EH (cell line): ENCODE measurements at regions not wholly inside any gene's neighbourhood (a gene's known extent, or its start where the extent isn't known, plus 50 kb on each side); places are given as distances from the start of the nearest gene placed in this dataset.
"Not testable (repeated sequence)": the region's sequence is repeated elsewhere in the genome, so short reads cannot be mapped to it uniquely, and the experiment has no call there.

Experiments
- DNase-seq: peaks from one replicate; pipeline ENCODE4 v3.0.0-alpha.2; 2015; ENCODE audit warnings: low read depth

DNA sequence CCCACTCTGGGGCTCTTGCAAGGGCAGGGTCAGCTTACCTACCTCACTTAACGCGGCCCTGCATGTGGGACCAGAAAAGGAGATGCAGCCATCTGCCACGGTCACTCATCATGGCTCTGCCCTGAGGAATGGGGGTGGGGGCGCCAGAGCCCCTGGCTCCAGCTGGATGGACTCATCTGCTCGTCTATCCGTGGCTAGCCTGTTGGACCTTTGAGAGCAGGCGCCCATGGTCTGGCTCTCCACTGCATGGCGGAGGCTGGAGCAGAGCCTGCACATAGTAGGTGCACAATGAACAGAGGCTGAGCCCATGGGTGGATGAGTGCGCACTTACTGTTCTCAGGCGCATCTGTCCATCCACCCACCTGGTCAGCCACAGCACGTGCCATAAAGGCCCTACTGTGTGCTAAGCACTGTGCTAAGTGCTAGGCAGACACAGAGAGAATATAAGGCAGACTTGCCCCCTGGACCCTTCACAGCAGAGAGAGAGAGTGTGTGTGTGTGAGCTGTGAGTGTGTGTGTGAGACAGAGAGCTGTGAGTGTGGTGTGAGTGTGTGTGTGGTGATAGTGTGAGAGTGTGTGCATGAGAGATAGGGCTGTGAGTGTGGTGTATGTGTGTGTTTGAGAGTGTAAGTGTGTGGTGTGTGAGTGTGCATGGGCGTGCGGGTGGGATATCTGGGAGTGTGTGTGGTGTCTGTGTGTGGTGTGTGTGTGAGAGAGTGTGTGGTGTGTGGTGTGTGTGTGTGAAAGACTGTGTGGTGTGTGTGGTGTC lies 151.3 kb downstream of the TFCP2L1 start:
- no peak for DNase-seq

DNA sequence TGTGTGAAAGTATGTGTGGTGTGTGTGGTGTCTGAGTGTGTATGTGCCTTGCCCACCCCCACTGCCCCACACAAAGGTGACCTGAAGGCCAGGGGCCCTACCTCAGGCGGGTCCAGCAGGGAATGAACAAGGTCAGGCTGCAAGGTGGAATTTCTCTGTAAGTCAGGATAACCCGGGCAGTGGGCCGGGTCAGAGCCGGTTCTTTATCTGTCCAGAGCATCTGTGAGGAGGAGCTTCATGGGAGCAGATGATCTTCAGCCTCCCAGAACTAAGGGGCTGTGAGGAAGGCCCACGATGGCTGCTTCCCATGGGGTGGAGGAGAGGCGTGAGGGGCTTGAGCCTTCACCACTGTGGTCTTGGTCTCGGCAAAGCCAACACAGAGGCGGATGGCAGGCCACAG lies 150.3 kb downstream of the TFCP2L1 start:
- DNase-seq, result no peak

DNA sequence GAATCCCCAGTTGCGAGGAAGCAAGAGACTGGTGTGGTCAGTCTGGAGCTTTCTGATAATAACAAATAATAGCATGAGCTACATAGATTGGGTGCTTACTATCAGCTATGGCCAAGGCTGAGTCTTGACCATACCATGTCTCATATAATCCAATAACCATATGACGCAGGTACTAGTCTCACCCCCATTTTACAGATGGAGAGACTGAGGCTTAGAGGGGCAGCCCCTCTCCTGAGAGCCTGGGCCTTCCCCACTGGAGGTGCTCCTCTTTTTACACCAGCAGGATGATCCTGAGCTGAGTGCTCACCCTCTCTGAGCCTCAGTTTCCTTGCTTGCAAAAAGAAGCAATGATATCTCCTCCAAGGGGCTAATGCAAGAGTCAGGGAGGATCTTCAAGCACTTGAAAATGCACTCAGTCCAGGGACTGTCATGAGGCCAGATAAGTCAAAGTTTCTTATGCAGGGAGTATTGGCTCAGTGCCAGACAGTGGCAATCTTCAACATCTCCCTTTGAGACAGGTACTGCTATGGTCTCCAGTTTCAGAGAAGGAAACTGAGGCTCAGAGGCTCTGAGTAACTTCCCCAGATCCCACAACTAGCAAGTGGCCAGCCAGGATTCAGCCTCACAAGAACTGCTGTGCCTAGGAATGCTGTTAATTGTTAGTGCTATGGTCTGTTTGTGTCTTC lies 149.7 kb downstream of the TFCP2L1 start:
- no peak for DNase-seq

DNA sequence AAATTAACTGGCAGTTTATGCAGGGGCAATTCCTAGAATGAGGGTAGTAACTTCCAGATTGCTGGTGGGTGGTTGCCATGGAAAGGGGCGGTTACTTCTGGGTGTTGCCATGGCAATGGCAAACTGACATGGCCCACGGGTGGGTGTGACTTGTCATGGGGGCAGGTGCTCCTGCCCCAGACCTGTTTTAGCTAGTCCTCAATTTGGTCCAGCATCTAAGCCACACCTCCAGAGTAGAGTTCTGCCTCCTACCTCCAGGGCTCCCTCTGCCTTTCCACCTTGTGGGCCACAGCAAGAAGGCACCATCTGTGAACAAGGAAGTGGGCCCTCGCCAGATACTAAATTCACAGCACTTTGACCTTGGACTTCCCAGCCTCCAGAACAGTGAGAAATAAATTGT lies 148.7 kb downstream of the TFCP2L1 start:
- DNase-seq, result no peak

DNA sequence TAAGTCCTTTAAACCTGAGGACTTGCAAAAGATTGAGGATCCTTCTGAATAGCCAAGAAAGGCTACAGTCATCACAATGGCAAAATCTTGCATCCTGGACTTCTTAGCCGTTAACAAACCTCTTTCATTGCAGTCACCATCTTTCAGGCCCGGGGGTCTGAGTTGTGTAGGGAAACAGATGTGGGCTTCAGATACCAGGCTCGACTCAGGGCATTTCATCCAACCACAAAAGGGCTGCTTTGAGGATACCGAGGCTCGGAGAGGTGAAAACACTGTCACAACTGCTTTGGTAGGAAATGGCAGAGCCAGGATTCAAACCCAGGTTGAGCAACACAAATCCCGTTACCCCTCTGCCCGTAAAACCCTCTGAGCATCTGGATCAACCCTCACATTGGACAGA lies 147.4 kb downstream of the TFCP2L1 start:
- no peak for DNase-seq

DNA sequence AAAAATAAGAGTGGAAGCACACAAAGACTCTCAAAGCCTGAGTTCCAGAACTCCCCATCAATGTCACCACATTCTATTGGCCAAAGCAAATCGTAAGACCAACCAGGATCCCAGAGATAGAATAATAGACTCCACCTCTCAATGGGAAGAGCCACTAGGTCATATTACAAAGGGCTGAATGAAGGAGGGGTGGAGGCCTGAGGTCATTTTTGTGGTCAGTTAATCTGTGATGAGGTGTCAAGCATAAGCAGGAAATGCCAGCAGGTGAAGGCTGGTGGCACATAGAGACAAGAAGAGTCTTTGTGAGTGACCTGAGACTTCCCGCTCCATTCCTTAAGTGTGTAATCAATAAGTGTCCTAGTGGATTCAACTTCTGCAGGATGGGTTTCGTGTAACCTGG lies 144.3 kb downstream of the TFCP2L1 start:
- no peak for DNase-seq

DNA sequence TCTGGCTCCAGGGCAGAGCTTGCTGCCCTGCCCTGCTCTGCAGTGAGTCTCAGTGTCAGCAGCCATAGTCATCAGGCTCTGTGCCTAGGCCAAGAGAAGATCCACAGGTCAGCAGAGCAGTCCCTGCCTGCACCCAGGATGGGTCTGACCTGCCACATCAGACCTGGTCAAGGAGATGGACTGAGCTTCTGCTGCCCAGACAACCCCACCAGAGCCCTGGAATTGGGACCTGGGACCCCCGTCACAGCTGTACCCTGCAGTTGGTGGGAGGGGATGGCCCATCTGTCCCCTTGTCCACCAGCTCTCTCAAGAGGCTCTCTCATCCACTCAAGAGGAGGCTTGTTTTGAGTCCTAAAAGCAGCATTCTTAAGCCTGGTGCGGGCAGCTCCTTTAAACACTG lies 142.6 kb downstream of the TFCP2L1 start:
- DNase-seq, result no peak

DNA sequence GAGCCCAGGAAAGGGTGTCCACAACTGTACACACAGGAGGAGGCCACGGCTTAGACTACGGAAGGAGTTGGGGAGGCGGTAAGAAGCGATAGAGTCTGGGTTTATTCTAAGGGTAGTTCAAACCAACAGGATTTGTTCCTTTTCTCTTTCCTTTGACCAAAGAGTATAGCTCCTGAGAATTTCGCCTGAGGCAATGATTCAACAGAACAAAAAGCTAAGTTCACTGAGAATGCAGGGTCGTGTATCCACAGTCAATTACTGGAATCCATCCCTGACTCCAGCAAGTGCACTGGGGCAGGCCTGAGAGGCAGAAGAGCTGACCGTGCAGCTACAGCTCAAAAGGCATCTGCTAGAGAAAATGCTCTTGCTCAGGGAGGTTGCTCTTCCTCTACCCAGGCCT lies 140.9 kb downstream of the TFCP2L1 start:
- DNase-seq, result no peak

DNA sequence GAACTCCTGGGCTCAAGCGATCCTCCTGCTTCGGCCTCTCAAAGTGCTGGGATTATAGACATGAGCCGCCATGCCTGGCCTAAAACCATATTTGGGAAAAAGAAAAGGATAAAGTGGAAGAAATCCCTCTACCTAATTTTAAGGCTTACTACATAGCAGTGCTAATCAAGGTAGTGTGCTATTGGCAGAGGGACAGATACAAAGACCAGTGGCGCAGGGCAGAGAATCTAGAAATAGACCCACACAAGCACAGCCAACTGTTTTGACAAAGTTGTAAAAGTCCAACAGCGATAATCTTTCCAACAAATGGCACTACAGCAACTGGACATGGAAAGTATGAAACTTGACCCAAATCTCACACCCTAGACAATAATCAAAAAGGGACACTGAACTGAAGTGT lies 138.4 kb downstream of the TFCP2L1 start:
- DNase-seq, result no peak

DNA sequence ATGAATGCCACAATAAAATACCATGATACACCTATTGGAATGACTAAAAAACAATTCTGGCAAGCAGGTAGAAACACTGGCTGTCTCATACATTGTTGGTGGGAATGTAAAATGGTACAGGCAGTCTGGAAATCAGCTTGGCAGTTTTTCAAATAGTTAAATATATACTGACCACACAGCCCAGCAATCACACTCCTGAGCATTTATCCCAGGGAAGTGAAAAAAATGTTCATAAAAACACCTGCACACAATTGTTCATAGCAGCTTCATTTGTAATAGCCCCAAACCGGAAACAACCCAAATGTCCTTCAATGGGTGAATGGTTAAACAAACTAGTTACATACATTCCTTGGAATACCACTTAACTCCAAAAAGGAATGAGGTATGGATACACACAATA lies 137.2 kb downstream of the TFCP2L1 start:
- no peak for DNase-seq

DNA sequence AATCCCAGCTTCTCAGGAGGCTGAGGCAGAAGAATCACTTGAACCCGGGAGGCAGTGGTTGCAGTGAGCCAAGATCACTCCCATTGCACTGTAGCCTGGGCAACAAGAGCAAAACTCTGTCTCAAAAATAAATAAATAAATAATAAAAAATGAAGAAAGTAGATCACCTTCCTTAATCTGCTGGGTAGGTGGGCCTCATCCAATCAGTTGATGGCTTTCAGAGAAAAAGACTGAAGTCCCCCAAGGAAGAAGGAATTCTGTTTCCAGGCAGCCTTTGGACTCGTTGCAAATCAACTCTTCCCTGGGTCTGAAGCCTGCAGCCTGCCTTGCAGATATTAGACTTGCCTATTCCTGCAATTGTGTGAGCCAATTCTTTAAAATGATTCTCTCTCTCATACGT lies 136.5 kb downstream of the TFCP2L1 start:
- no peak for DNase-seq

DNA sequence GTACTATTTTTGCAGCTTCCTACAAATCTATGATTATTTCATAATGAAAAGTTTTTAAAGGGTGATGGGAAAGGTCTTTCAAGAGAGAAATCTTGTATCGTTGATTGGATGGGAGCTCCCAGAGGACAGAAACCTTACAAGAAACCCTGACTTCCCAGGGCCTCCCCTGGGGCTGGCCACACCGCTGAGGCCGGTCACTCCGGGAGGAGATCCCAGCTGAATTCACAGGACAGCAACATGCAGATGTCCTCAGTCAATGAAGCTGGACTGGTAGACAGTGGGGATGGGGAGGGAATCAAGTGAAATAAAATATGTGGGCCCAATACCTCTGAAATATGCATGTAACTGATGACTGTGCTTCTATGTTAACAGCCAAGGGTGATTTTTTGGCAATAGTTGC lies 135.6 kb downstream of the TFCP2L1 start:
- no peak for DNase-seq

DNA sequence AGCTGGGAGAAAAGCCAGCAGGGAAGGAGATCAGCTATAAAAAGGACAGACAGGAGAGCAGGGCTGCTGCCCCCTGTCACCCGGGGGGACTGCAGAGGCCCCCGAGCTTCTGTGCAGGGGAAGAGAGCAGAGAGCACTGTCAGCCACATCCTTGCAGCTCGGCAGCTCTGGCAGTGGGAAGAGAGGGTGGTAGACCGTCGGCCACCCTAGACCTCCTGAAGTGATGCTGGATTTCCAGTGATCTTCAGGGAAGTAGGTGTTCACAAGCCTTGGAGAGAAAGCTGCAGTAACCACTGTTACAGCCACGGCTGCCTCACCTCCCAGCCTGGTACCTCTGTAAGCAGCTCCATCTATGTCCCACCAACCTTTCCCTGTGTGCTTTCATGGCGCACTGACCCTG lies 134.9 kb downstream of the TFCP2L1 start:
- DNase-seq, result no peak

DNA sequence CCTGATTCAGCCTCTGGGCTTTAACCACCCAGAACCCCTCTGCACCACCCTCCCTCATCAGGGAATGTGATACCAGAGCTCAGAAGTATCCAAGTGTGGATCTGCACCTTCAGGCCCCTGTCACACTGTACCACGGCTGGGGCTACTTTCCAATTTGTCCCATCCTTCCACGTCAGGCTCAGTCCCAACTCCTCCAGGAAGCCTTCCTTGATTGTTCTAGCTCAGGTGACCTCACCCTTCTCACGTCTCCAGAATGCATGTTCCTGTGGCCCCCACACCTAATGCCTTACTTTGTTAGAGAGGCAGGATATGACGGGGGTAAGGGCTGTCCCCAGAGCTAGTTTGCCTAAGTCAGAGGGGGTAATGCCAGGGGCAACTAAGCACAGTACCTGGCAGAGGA lies 134.3 kb downstream of the TFCP2L1 start:
- DNase-seq, result no peak

DNA sequence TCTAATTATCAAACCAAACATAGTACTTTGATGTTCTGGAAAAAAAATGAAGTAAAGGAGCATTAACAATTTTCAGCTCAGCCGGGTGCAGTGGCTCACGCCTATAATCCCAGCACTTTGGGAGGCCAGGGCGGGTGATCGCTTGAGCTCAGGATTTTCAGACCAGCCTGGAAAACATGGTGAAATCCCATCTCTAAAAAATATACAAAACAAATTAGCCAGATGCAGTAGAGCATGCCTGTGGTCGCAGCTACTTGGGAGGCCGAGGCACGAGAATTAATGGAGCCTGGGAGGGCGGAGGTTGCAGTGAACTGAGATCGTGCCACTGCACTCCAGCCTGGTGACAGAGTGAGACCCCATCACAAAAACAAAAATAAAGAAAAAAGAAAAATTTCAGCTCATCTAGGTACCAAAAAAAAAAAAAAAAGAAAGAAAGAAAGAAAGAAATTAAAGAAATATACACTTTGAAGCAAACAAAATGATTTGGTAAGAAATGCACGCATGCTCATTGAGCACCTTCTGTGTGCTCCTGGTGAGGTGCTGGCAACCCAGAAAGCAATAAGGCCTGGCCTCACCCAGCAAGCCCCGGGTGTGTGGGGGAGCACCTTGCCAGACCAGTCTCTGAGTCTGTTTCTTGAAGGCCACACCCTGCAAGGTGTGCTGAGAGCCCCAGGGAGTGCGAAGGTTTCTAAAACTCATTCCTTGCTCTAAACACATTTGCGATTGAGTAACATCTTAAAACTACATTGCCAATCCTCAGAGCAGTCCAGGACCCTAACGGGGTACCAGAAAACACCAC lies 133.5 kb downstream of the TFCP2L1 start:
- no peak for DNase-seq

DNA sequence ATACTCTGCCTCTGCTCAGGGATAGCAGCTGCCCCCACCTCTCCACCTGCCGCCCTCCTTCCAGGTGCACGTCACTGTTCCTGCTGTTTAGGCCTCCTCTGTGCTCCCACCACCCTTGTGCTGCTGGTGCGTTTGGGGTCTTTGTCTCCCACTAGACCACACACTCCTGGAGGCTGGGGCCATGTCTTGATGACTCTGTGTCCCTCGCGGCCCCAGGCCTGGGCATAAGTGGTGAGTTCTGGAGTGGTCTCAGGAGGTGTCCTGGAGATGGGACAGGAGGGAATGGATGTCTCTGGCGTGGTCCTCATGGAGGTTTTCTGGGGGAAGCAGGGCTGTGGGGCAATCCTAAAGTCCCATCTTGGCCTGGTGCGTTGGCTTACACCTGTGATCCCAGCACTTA lies 132.1 kb downstream of the TFCP2L1 start:
- no peak for DNase-seq

DNA sequence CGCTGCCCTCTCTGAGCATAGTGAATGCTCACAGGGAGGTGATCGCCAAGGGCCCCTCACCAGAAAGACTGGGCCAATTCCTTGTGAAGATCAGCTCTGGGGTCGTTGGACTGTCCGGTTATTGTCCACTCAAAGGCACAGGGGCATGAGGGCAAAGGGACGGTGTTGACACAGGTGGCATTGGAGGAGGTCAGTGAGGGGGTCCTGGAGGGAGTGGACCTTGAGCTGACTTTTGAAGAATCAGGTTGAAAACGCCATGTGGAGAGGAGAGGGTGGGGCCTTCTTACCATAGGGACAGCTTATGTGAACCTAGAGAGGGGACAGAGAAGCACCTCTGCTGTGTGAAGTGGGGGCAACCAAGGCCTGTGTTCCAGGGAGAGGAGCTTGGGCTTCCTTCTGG lies 131.5 kb downstream of the TFCP2L1 start:
- no peak for DNase-seq

DNA sequence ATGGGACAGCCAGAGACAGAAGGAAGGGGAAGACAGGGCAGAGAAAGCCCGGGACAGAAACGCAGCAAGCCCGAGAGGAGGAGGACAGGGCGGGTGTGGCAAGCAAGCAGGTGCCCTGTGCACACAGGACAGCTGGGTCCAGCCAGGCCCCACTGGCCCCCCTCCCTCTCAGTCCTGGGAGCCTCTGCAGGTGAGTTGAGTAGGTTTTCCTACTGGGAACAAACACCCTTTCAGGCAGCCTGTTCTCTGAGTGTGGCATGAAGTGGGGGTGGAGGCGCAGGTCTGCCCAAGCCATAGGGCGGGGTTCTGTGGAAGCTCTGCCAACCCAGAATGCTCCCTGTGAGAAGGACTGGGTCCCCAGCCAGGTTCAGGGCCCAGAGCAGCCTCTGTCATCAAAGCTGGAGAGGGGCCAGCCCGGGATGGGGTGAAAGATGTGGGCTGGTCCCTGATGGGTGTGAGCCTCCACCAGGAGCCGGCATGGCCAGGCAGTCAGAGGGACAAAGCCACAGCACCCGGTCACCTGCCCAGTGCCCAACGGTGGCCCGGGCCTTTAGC lies 129.4 kb downstream of the TFCP2L1 start:
- DNase-seq, result no peak

DNA sequence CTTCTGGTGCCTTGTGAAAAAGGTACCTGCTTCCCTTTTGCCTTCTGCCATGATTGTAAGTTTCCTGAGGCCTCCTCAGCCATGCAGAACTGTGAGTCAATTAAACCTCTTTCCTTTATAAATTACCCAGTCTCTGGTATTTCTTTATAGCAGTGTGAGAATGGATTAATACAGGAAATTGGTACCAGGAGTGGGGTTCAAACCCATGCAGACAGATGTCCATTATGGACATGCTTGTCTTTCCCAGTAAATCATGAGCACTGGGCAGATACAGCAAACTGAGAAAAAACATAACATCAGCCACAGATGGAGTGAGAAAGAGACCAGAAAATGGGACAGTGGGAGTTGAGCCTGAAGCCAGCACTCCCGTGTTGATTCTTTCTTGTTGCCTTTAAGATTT lies 127.5 kb downstream of the TFCP2L1 start:
- not testable (repeated sequence) for DNase-seq

DNA sequence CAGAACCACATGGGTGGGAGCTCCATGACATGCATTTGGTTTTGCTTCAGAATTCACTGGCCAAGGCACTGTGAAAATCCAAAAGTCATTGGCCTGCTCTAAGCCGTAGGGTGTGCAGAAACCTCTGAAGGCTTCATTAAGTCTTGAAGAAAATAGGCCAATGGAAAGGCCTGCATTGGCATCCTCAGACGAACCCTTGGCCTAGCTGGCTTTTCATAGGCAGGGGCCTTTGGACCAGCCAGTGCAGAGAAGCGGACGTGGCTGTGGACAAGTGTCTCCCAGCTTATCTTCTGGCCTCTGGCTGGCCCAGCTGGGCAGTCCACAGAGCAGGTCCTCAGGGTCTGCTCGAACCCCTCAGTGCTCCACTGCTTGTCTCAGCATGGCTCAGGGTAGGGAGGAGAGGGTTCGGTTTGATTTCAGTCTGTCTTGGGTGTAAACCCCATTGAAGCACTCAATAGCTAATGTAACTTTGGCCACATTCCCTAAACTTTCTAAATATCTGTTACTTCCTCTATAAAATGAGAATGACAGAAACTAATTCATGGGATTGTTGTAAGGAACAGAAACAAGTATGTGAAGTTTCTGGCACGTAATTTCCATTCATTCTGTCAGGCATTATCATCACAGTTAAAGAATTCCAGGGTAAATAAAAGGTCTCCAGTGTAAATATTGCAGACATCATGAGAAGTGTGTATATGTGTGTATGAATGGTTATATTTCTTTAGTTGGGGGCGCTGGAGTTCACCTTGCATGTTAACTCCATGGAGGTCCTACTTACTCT lies 125.5 kb downstream of the TFCP2L1 start:
- DNase-seq, result no peak

DNA sequence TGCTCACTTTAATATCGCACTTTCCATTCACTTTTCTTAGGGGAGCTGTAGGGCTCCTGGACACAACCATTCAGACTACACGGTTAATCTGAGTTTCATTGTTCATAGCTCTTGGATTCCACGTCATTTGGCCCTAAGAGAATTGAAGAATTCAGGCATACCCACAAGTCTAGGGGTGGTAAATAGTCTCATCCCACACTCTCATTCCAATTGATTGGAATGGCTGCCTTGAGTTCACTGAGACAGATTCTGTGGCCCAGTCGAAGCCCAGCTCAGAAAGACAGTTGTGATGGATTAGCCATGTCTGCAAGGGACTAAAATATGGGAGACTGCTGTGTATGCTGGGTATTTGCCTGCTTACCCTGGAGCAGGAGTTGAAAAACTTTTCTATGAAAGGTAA lies 124.6 kb downstream of the TFCP2L1 start:
- no peak for DNase-seq

DNA sequence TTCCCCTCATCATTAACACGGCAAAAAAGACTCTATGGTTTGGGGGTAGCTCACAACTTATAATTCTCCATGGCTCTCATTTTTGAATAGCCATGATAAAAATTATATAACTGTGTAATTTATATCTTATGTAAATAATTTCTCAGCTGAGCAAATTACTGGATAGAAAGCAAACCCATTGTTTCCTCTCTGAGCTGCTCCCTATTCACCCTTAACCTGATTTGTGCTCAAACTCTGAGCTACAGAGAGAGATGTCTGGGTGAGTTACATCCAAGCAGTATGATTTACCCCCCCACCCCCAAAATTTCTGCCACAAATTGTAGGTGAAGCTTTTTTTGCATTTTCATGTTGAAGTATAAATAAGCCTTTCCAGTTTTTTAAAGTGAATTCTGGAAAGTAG lies 123.7 kb downstream of the TFCP2L1 start:
- no peak for DNase-seq
